Activated T-cell treated with anti-CD3 and anti-CD28 coated beads for 4 hours (primary cell): ENCODE measurements at regions not wholly inside any gene's neighbourhood (a gene's known extent, or its start where the extent isn't known, plus 50 kb on each side); places are given as distances from the start of the nearest gene placed in this dataset.

ENCODE experiments used
- DNase-seq: peaks from one replicate; pipeline ENCODE4 v3.0.0-alpha.2; 2020

GRCh38 chr14:87080146-87080545 is 912.8 kb downstream of the GALC start:
- no peak for DNase-seq

GRCh38 chr14:87079416-87079815 is 913.6 kb downstream of the GALC start:
- DNase-seq = no peak

GRCh38 chr14:87076922-87077321 is 916.1 kb downstream of the GALC start:
- no peak for DNase-seq

- no peak for DNase-seq
Measured at GRCh38 chr14:87076146-87076545, 916.8 kb downstream of the GALC start.

- DNase-seq = no peak
Measured at GRCh38 chr14:87073880-87074570, 919.0 kb downstream of the GALC start.

- DNase-seq = no peak
Measured at GRCh38 chr14:87067591-87067990, 925.4 kb downstream of the GALC start.

- no peak for DNase-seq
Measured at GRCh38 chr14:87067061-87067460, 925.9 kb downstream of the GALC start.

GRCh38 chr14:87066221-87066817 is 926.7 kb downstream of the GALC start:
- no peak for DNase-seq

GRCh38 chr14:87065366-87065765 is 927.6 kb downstream of the GALC start:
- DNase-seq = no peak

- no peak for DNase-seq
Measured at GRCh38 chr14:87063181-87063580, 929.8 kb downstream of the GALC start.

GRCh38 chr14:87060405-87060804 is 932.6 kb downstream of the GALC start:
- DNase-seq = no peak

- no peak for DNase-seq
Measured at GRCh38 chr14:87059060-87059839, 933.7 kb downstream of the GALC start.

GRCh38 chr14:87055007-87055406 is 938.0 kb downstream of the GALC start:
- DNase-seq = no peak

GRCh38 chr14:87052646-87053225 is 940.2 kb downstream of the GALC start:
- DNase-seq = no peak

GRCh38 chr14:87050421-87050820 is 942.6 kb downstream of the GALC start:
- no peak for DNase-seq

GRCh38 chr14:87049950-87050349 is 943.0 kb downstream of the GALC start:
- no peak for DNase-seq

GRCh38 chr14:87046960-87047359 is 946.0 kb downstream of the GALC start:
- DNase-seq = no peak

GRCh38 chr14:87045956-87046355 is 947.0 kb downstream of the GALC start:
- DNase-seq = no peak

- DNase-seq = no peak
Measured at GRCh38 chr14:87045246-87045645, 947.7 kb downstream of the GALC start.

GRCh38 chr14:87044807-87045206 is 948.2 kb downstream of the GALC start:
- DNase-seq = no peak

- DNase-seq = no peak
Measured at GRCh38 chr14:87043667-87044200, 949.2 kb downstream of the GALC start.

GRCh38 chr14:87042354-87042753 is 950.6 kb downstream of the GALC start:
- DNase-seq = no peak

- no peak for DNase-seq
Measured at GRCh38 chr14:87041290-87042020, 951.5 kb downstream of the GALC start.
